ENCODE measurements at regions not wholly inside any gene's neighbourhood (a gene's known extent, or its start where the extent isn't known, plus 50 kb on each side); places are given as distances from the start of the nearest gene placed in this dataset.

- DNase-seq = no peak
These were observed 174.3 kb upstream of the TNFAIP3 start for GRCh38 chr6:137692806-137693205.

- no peak for DNase-seq
These were observed 173.3 kb upstream of the TNFAIP3 start for GRCh38 chr6:137693711-137694110.

- no peak for DNase-seq
These were observed 170.3 kb upstream of the TNFAIP3 start for GRCh38 chr6:137696765-137697164.

- no peak for DNase-seq
These were observed 169.7 kb upstream of the TNFAIP3 start for GRCh38 chr6:137697267-137697938.

GRCh38 chr6:137698636-137699030 lies 168.4 kb upstream of the TNFAIP3 start:
- DNase-seq = no peak

GRCh38 chr6:137699031-137699683 lies 167.9 kb upstream of the TNFAIP3 start:
- no peak for DNase-seq

- no peak for DNase-seq
These were observed 166.9 kb upstream of the TNFAIP3 start for GRCh38 chr6:137700161-137700560.

GRCh38 chr6:137700751-137701477 lies 166.1 kb upstream of the TNFAIP3 start:
- no peak for DNase-seq

- no peak for DNase-seq
These were observed 165.1 kb upstream of the TNFAIP3 start for GRCh38 chr6:137701942-137702341.

GRCh38 chr6:137702791-137703424 lies 164.2 kb upstream of the TNFAIP3 start:
- no peak for DNase-seq

GRCh38 chr6:137704802-137705159 lies 162.3 kb upstream of the TNFAIP3 start:
- no peak for DNase-seq

GRCh38 chr6:137705160-137706082 lies 161.6 kb upstream of the TNFAIP3 start:
- peak; percentile 80 for DNase-seq

GRCh38 chr6:137706083-137706750 lies 160.8 kb upstream of the TNFAIP3 start:
- no peak for DNase-seq

GRCh38 chr6:137707038-137707589 lies 159.9 kb upstream of the TNFAIP3 start:
- DNase-seq = no peak

GRCh38 chr6:137707590-137708360 lies 159.3 kb upstream of the TNFAIP3 start:
- peak; percentile 95 for DNase-seq

GRCh38 chr6:137708481-137708880 lies 158.6 kb upstream of the TNFAIP3 start:
- peak; percentile 64 for DNase-seq

- DNase-seq = peak; percentile 40
These were observed 157.4 kb upstream of the TNFAIP3 start for GRCh38 chr6:137709424-137710236.

GRCh38 chr6:137711972-137712371 lies 155.1 kb upstream of the TNFAIP3 start:
- no peak for DNase-seq

- no peak for DNase-seq
These were observed 154.5 kb upstream of the TNFAIP3 start for GRCh38 chr6:137712587-137712986.

- peak; percentile 90 for DNase-seq
These were observed 151.4 kb upstream of the TNFAIP3 start for GRCh38 chr6:137715589-137716045.

All from CD4-positive, alpha-beta T cell treated with Interleukin-10 for 1 hour (primary cell).